ENCODE measurements at regions not wholly inside any gene's neighbourhood (a gene's known extent, or its start where the extent isn't known, plus 50 kb on each side); places are given as distances from the start of the nearest gene placed in this dataset.

- no peak for TF ChIP-seq CTCF (IDR thresholded peaks at IDR 0.05; ENCODE audit: partially characterized antibody, unreplicated experiment)
- Mint-ChIP-seq H3K27ac (ENCODE audit: unreplicated experiment) (no peak overlapping the region), H3K4me3 (ENCODE audit: unreplicated experiment) (no peak overlapping the region), H3K9me3 (ENCODE audit: unreplicated experiment) (no peaks in the 10 kb centered on the region), H3K4me1 (ENCODE audit: low read depth, unreplicated experiment) (peaks cover 3% of the 10 kb centered on the region), H3K36me3 (ENCODE audit: unreplicated experiment) (peaks cover 9% of the 10 kb centered on the region), H3K27me3 (ENCODE audit: unreplicated experiment) (no peaks in the 10 kb centered on the region)
- no peak for DNase-seq
Measured at GRCh38 chr9:106052735-106053134, 358.4 kb downstream of the TMEM38B start.

- no peak for TF ChIP-seq CTCF (IDR thresholded peaks at IDR 0.05; ENCODE audit: partially characterized antibody, unreplicated experiment)
- Mint-ChIP-seq H3K27me3 (ENCODE audit: unreplicated experiment) (peaks cover 3% of the 10 kb centered on the region), H3K27ac (ENCODE audit: unreplicated experiment) (no peak overlapping the region), H3K4me3 (ENCODE audit: unreplicated experiment) (no peak overlapping the region), H3K36me3 (ENCODE audit: unreplicated experiment) (peaks cover 20% of the 10 kb centered on the region), H3K9me3 (ENCODE audit: unreplicated experiment) (peaks cover 4% of the 10 kb centered on the region), H3K4me1 (ENCODE audit: low read depth, unreplicated experiment) (peaks cover 3% of the 10 kb centered on the region)
- no peak for DNase-seq
Measured at GRCh38 chr9:106056328-106056727, 362.0 kb downstream of the TMEM38B start.

GRCh38 chr9:106058460-106058859 is 364.1 kb downstream of the TMEM38B start:
- Mint-ChIP-seq H3K4me3 (ENCODE audit: unreplicated experiment) (no peak overlapping the region), H3K27ac (ENCODE audit: unreplicated experiment) (no peak overlapping the region), H3K4me1 (ENCODE audit: low read depth, unreplicated experiment) (no peaks in the 10 kb centered on the region), H3K9me3 (ENCODE audit: unreplicated experiment) (peaks cover 4% of the 10 kb centered on the region), H3K36me3 (ENCODE audit: unreplicated experiment) (peaks cover 20% of the 10 kb centered on the region), H3K27me3 (ENCODE audit: unreplicated experiment) (peaks cover 3% of the 10 kb centered on the region)
- DNase-seq, result no peak
- no peak for TF ChIP-seq CTCF (IDR thresholded peaks at IDR 0.05; ENCODE audit: partially characterized antibody, unreplicated experiment)

GRCh38 chr9:106059886-106060285 is 365.5 kb downstream of the TMEM38B start:
- TF ChIP-seq CTCF (IDR thresholded peaks at IDR 0.05; ENCODE audit: partially characterized antibody, unreplicated experiment), result no peak
- no peak for DNase-seq
- H3K4me3 Mint-ChIP-seq (ENCODE audit: unreplicated experiment), result no peak overlapping the region
- H3K9me3 Mint-ChIP-seq (ENCODE audit: unreplicated experiment), result peaks cover 4% of the 10 kb centered on the region
- H3K4me1 Mint-ChIP-seq (ENCODE audit: low read depth, unreplicated experiment), result no peaks in the 10 kb centered on the region
- H3K36me3 Mint-ChIP-seq (ENCODE audit: unreplicated experiment), result peaks cover 16% of the 10 kb centered on the region
- peaks cover 3% of the 10 kb centered on the region for H3K27me3 Mint-ChIP-seq (ENCODE audit: unreplicated experiment)
- no peak overlapping the region for H3K27ac Mint-ChIP-seq (ENCODE audit: unreplicated experiment)

- peaks cover 15% of the 10 kb centered on the region for H3K36me3 Mint-ChIP-seq (ENCODE audit: unreplicated experiment)
- TF ChIP-seq CTCF (IDR thresholded peaks at IDR 0.05; ENCODE audit: partially characterized antibody, unreplicated experiment), result no peak
- H3K27me3 Mint-ChIP-seq (ENCODE audit: unreplicated experiment), result peaks cover 3% of the 10 kb centered on the region
- DNase-seq, result no peak
- no peak overlapping the region for H3K4me3 Mint-ChIP-seq (ENCODE audit: unreplicated experiment)
- peaks cover 4% of the 10 kb centered on the region for H3K9me3 Mint-ChIP-seq (ENCODE audit: unreplicated experiment)
- no peaks in the 10 kb centered on the region for H3K4me1 Mint-ChIP-seq (ENCODE audit: low read depth, unreplicated experiment)
- H3K27ac Mint-ChIP-seq (ENCODE audit: unreplicated experiment), result no peak overlapping the region
Measured at GRCh38 chr9:106060885-106061284, 366.5 kb downstream of the TMEM38B start.

Measured in glutamatergic neuron (in vitro differentiated cells).